Panc1 (cell line): ENCODE measurements at regions not wholly inside any gene's neighbourhood (a gene's known extent, or its start where the extent isn't known, plus 50 kb on each side); places are given as distances from the start of the nearest gene placed in this dataset.

Source experiments
- ATAC-seq: fragments of 200-7000 bp; cut with Tn5 transposase; 2 replicates; pipeline ENCODE4 v1.9.1; 2020; ENCODE audit warnings: mild to moderate bottlenecking, moderate library complexity
- BruUV-seq: library from RNA; stranded (reverse); fragments of 400-500 nt; replicated peaks from 2 replicates; lab custom pipeline; 2021; lab: Mats Ljungman, UMichigan
- CTCF ChIA-PET: fragments of 300-600 bp; sonication (Branson Sonifier 250); formaldehyde crosslinking; loops from one replicate; lab custom pipeline; 2022; ENCODE audit warnings: antibody characterized with exemption; lab: Charles Lee
- POLR2A ChIA-PET: fragments of 300-600 bp; sonication (Branson Sonifier 250); formaldehyde crosslinking; loops from one replicate; lab custom pipeline; 2022; ENCODE audit warnings: antibody characterized with exemption; lab: Charles Lee
- DNase-seq: peaks from one replicate; pipeline ENCODE4 v3.0.0-alpha.2; 2010; ENCODE audit warnings: low read depth, low spot score
- H3K27ac ChIP-seq: 2 replicates; pipeline ENCODE4 v1.5.1; 2011; ENCODE audit warnings: mild to moderate bottlenecking, low read length, inconsistent platforms
- H3K27me3 ChIP-seq: fragments of 200-500 bp; sonication (Bioruptor generic); 2 replicates; pipeline ENCODE4 v1.6.0; 2014; ENCODE audit warnings: low read length, inconsistent platforms; ENCODE audit not compliant: control insufficient read depth, insufficient read depth
- H3K36me3 ChIP-seq: fragments of 200-500 bp; sonication (Bioruptor generic); 2 replicates; pipeline ENCODE4 v1.5.1; 2014; ENCODE audit warnings: inconsistent platforms, mild to moderate bottlenecking, low read length, moderate library complexity; ENCODE audit not compliant: control insufficient read depth, insufficient read depth
- H3K4me1 ChIP-seq: 2 replicates; pipeline ENCODE4 v1.5.1; 2011; ENCODE audit warnings: inconsistent platforms, mild to moderate bottlenecking, low read length, moderate library complexity; ENCODE audit not compliant: control insufficient read depth, insufficient read depth
- H3K4me3 ChIP-seq, 2 experiments: 2 replicates each; pipeline ENCODE4 v1.5.1; 2011 to 2012; ENCODE audit warnings: low read depth in 2 of 2, low read length in 2 of 2, mild to moderate bottlenecking in 2 of 2, inconsistent platforms in 1 of 2, moderate library complexity in 1 of 2
- H3K9me3 ChIP-seq: fragments of 200-500 bp; sonication (Bioruptor generic); 2 replicates; pipeline ENCODE4 v1.5.1; 2014; ENCODE audit warnings: low read depth, mild to moderate bottlenecking, inconsistent platforms, low read length, moderate library complexity; ENCODE audit not compliant: control insufficient read depth, insufficient read depth
- POLR2AphosphoS5 ChIP-seq: IDR thresholded peaks from 2 replicates; pipeline ENCODE4 v1.6.1; 2012; ENCODE audit warnings: mild to moderate bottlenecking, low read depth, low read length, moderate library complexity
- REST ChIP-seq, 2 experiments: IDR thresholded peaks; 2 replicates each; pipeline ENCODE4 v1.6.1; 2011 to 2012; ENCODE audit warnings: low read depth in 2 of 2, control low read depth in 1 of 2, low read length in 1 of 2, mild to moderate bottlenecking in 1 of 2, moderate library complexity in 1 of 2; ENCODE audit not compliant: insufficient read depth in 1 of 2
- SIN3A ChIP-seq: IDR thresholded peaks from 2 replicates; pipeline ENCODE4 v1.6.1; 2012; ENCODE audit warnings: low read depth, mild to moderate bottlenecking, low read length, moderate library complexity, borderline replicate concordance; ENCODE audit not compliant: insufficient read depth
- TCF7L2 ChIP-seq: IDR thresholded peaks from 2 replicates; pipeline ENCODE4 v1.6.1; 2011; ENCODE audit warnings: mild to moderate bottlenecking, low read depth, low read length, inconsistent platforms
- in situ Hi-C: cut with HindIII; loops from 2 replicates; pipeline ENCODE4 v1.10.0; 2016; ENCODE audit warnings: low sequenced_read_pairs, low pct_unique_long_range_greater_than_20kb
- intact Hi-C: fragments of 100-400 bp; cut with micrococcal nuclease; formaldehyde crosslinking; loops from one replicate; pipeline ENCODE4 v1.10.0; 2022; ENCODE audit not compliant: unreplicated experiment
- TF ChIP-seq, protein P1 (sequence below): fragments of 450-650 bp; IDR thresholded peaks from 2 replicates; pipeline ENCODE4 v1.5.1; 2017; ENCODE audit warnings: mild to moderate bottlenecking

- ChIA-PET POLR2A (no interaction called here), CTCF (no interaction called here)
- intact Hi-C loops (no loop called here), in situ Hi-C loops (no loop called here)
- no peaks in the 10 kb centered on the region for H3K9me3 ChIP-seq
- DNase-seq (no peak), ATAC-seq (no peak)
- TF ChIP-seq POLR2AphosphoS5 (no peak), TCF7L2 (no peak), SIN3A (no peak), REST (IDR thresholded peaks at IDR 0.05; ENCODE audit: insufficient read depth in 1 of 2, low read depth in 2 of 2, low read length in 1 of 2) (no peak)
- TF ChIP-seq, protein P1, sequence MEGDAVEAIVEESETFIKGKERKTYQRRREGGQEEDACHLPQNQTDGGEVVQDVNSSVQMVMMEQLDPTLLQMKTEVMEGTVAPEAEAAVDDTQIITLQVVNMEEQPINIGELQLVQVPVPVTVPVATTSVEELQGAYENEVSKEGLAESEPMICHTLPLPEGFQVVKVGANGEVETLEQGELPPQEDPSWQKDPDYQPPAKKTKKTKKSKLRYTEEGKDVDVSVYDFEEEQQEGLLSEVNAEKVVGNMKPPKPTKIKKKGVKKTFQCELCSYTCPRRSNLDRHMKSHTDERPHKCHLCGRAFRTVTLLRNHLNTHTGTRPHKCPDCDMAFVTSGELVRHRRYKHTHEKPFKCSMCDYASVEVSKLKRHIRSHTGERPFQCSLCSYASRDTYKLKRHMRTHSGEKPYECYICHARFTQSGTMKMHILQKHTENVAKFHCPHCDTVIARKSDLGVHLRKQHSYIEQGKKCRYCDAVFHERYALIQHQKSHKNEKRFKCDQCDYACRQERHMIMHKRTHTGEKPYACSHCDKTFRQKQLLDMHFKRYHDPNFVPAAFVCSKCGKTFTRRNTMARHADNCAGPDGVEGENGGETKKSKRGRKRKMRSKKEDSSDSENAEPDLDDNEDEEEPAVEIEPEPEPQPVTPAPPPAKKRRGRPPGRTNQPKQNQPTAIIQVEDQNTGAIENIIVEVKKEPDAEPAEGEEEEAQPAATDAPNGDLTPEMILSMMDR, result no peak
- BruUV-seq, result no TSS peak
- no peak overlapping the region for H3K4me3 ChIP-seq
- no peaks in the 10 kb centered on the region for H3K4me1 ChIP-seq
- peaks cover 2% of the 10 kb centered on the region; the same call in 1 of the 2 replicates for H3K27me3 ChIP-seq
- H3K27ac ChIP-seq, result no peak overlapping the region
- no peaks in the 10 kb centered on the region for H3K36me3 ChIP-seq
Measured at GRCh38 chr1:110262846-110263631, 52.9 kb downstream of the KCNC4 start.

- Histone ChIP-seq H3K4me1 (no peaks in the 10 kb centered on the region), H3K27ac (no peak overlapping the region), H3K27me3 (peaks cover 2% of the 10 kb centered on the region; the same call in 1 of the 2 replicates), H3K9me3 (no peaks in the 10 kb centered on the region), H3K4me3 (no peak overlapping the region), H3K36me3 (no peaks in the 10 kb centered on the region)
- intact Hi-C loops (no loop called here), in situ Hi-C loops (no loop called here)
- ChIA-PET CTCF (no interaction called here), POLR2A (no interaction called here)
- ATAC-seq (no peak), DNase-seq (no peak)
- no peak for TF ChIP-seq POLR2AphosphoS5
- no peak for TF ChIP-seq SIN3A
- BruUV-seq, result no TSS peak
Measured at GRCh38 chr1:110264430-110264829, 54.3 kb downstream of the KCNC4 start.

DNA sequence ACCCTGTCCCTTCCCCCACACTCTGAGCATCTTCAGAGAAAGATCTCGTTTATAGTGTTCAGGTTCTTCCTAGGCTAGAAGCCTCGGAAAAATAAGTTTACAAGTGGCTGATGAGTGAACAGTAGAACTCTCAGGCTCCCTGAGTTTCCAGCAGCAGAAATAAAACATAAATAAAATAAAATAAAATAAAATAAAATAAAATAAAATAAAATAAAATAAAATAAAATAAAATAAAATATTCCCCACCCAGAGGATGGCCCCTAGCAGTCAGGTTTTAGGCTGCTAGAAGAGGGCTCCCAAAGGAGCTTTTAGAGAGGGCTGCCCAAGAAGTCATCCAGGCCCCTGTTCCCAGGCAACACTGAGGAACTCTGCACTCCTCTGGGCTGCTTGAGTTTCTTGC, 55.1 kb downstream of the KCNC4 start:
- TF ChIP-seq POLR2AphosphoS5 (no peak), SIN3A (no peak), TCF7L2 (no peak), REST (IDR thresholded peaks at IDR 0.05; ENCODE audit: insufficient read depth in 1 of 2, low read depth in 2 of 2, low read length in 1 of 2) (no peak)
- TF ChIP-seq, protein P1, result no peak
- no peak for DNase-seq
- intact Hi-C loops (no loop called here), in situ Hi-C loops (no loop called here)
- ChIA-PET POLR2A (no interaction called here), CTCF (no interaction called here)
- BruUV-seq, result no TSS peak
- ATAC-seq, result no peak
- Histone ChIP-seq H3K9me3 (no peaks in the 10 kb centered on the region), H3K27ac (no peak overlapping the region), H3K4me3 (no peak overlapping the region), H3K4me1 (no peaks in the 10 kb centered on the region), H3K27me3 (peaks cover 2% of the 10 kb centered on the region; the same call in 1 of the 2 replicates), H3K36me3 (no peaks in the 10 kb centered on the region)
